Suprapubic skin (tissue), 3 donors: ENCODE measurements at regions not wholly inside any gene's neighbourhood (a gene's known extent, or its start where the extent isn't known, plus 50 kb on each side); places are given as distances from the start of the nearest gene placed in this dataset.

Experiments
- EP300 ChIP-seq: sonication (generic); formaldehyde crosslinking; IDR thresholded peaks from one replicate; pipeline ENCODE4 v1.6.1; 2017; ENCODE audit warnings: antibody characterized with exemption
- POLR2A ChIP-seq, 2 donors: fragments of 450-650 bp; IDR thresholded peaks; one replicate each; pipeline ENCODE4 v1.6.1; 2017; ENCODE audit warnings: antibody characterized with exemption in 2 of 2, mild to moderate bottlenecking in 2 of 2, moderate library complexity in 2 of 2
- TF ChIP-seq, protein P1 (sequence below), 2 donors: fragments of 200-600 bp in 1 of 2; fragments of 450-650 bp in 1 of 2; sonication (generic) in 1 of 2; IDR thresholded peaks; one replicate each; pipeline ENCODE4 v1.5.1; 2016 to 2019; ENCODE audit warnings: antibody characterized with exemption in 2 of 2, mild to moderate bottlenecking in 1 of 2, moderate library complexity in 1 of 2

GRCh38 chr10:110430340-110431273 is 67.1 kb upstream of the DUSP5 start:
- TF ChIP-seq, protein P1, sequence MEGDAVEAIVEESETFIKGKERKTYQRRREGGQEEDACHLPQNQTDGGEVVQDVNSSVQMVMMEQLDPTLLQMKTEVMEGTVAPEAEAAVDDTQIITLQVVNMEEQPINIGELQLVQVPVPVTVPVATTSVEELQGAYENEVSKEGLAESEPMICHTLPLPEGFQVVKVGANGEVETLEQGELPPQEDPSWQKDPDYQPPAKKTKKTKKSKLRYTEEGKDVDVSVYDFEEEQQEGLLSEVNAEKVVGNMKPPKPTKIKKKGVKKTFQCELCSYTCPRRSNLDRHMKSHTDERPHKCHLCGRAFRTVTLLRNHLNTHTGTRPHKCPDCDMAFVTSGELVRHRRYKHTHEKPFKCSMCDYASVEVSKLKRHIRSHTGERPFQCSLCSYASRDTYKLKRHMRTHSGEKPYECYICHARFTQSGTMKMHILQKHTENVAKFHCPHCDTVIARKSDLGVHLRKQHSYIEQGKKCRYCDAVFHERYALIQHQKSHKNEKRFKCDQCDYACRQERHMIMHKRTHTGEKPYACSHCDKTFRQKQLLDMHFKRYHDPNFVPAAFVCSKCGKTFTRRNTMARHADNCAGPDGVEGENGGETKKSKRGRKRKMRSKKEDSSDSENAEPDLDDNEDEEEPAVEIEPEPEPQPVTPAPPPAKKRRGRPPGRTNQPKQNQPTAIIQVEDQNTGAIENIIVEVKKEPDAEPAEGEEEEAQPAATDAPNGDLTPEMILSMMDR (IDR thresholded peaks at IDR 0.05): no peak
- TF ChIP-seq EP300: no peak
- TF ChIP-seq POLR2A (IDR thresholded peaks at IDR 0.05): no peak
